ENCODE measurements at regions not wholly inside any gene's neighbourhood (a gene's known extent, or its start where the extent isn't known, plus 50 kb on each side); places are given as distances from the start of the nearest gene placed in this dataset.

- TF ChIP-seq, protein P1, sequence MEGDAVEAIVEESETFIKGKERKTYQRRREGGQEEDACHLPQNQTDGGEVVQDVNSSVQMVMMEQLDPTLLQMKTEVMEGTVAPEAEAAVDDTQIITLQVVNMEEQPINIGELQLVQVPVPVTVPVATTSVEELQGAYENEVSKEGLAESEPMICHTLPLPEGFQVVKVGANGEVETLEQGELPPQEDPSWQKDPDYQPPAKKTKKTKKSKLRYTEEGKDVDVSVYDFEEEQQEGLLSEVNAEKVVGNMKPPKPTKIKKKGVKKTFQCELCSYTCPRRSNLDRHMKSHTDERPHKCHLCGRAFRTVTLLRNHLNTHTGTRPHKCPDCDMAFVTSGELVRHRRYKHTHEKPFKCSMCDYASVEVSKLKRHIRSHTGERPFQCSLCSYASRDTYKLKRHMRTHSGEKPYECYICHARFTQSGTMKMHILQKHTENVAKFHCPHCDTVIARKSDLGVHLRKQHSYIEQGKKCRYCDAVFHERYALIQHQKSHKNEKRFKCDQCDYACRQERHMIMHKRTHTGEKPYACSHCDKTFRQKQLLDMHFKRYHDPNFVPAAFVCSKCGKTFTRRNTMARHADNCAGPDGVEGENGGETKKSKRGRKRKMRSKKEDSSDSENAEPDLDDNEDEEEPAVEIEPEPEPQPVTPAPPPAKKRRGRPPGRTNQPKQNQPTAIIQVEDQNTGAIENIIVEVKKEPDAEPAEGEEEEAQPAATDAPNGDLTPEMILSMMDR (IDR thresholded peaks at IDR 0.05; ENCODE audit: low read length): no peak
- TF ChIP-seq EZH2 (IDR thresholded peaks at IDR 0.05; ENCODE audit: borderline replicate concordance, low read length): no peak
Measured at GRCh38 chr1:34406377-34406776, 229.7 kb downstream of the C1orf94 start.
